HG02840 (cell line): ENCODE measurements at regions not wholly inside any gene's neighbourhood (a gene's known extent, or its start where the extent isn't known, plus 50 kb on each side); places are given as distances from the start of the nearest gene placed in this dataset.
A peak's percentile ranks its signal among the peaks of the same experiment; 100 is the strongest.

Experiments
- ATAC-seq: cut with Tn5 transposase; IDR thresholded peaks from one replicate; pipeline ENCODE4 v1.9.1; 2021; ENCODE audit warnings: mild to moderate bottlenecking, moderate library complexity, moderate number of reproducible peaks; ENCODE audit not compliant: unreplicated experiment, low FRiP score

DNA sequence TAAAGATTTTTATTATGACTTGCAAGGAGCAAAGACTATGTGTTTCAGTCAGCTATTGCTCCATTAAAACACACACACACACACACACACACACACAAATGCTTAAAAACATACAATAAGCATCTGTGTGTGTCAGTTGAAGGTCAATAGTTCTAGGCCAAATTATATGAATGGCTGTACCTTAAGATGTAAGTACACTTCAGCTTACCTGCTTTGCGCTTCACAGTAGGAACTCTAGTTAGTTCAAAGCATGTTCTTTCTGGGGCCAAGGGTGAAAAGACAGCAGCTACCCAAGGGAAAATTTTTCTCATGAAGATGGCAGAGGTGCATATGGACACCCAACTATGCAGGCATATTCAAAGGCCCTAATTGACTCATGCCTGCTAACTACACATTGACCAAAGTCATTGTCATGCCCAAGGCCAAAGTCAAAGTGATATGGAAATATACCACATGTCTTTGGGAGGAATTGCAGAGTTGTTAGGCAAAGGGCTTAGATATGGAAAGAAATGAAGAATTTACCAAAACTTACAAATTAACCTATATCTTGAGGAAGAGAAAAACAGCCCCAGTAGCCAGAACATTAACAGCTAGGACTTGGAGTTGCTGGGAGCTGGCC, 61.9 kb upstream of the BTN3A2 start:
- ATAC-seq, result no peak

DNA sequence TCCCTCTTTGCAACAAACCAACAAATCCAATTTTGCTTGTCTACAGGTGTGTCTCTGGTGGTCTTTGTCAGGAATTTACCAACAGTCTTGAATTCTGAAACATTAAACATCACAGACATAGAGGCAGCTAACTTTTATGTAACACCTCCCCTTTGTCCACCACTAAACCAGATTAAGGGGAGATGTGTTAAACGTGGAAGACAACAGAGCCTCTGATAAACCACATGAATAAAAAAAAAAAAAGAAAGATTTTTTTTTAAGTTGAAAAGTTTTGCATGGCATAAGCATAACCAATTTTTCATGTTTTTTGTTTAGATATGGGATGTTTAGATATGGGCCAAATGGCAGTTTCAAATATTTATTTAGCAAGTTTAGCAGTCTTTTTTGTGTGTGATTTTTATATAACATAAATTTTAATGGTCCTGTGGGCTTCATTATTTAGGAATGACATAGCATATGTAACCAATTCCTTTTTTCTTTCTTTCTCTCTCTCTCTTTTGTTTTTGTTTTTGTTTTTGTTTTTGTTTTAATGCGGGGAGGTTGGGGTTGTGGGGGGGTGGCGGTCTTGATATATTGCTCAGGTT, 60.7 kb upstream of the BTN3A2 start:
- ATAC-seq, result no peak

DNA sequence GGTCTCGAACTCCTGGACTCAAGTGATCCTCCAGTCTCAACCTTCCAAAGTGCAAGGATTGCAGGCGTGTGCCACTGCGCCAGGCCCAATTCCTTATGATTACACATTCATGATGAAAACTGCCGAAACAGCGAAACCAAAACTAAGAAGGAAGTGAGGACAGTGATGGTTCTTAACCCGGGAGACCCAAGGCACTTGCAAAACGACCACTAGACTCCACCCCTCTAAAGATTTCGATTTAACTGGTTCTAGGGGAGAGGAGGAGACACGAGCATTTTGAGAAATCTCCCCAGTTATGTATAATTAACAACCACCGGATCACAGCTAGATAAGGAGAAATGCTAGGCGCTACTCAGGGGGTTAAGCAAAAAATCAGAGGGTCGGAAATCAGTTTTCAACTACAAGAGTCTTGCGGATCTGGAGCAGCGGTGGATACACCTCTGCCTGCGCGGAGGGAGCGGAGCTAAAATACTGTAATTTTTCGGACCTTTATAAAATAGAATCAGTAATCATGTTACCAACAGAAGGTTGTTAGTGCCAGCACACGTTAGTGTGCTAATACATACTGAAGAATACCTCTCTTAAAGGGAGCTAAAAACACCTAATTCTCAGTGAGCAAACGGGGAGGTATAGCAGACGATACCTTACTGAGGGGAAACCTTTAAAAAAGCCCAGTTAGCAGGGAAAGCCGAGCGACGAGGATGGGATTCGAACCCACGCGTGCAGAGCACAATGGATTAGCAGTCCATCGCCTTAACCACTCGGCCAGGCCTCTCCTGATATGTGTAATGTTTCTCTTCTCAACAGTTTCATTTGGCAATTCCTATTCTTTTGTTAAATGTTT, 60.0 kb upstream of the BTN3A2 start:
- ATAC-seq, result no peak

DNA sequence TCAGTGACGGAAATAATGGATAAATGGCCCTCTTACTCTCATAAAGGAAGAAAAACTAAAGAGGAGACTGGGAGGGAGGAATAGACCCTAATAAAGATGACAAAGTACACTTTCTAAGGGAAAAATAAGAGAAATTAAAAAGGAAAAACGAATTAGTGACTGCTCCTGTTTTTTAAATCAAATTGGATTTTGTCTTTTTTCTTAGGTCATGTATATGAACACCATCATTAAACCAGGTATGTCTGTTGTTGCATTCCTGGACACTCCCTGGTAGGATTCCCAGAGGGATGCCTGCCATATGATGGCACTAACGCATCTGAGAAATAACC, 59.4 kb upstream of the BTN3A2 start:
- ATAC-seq, result no peak

DNA sequence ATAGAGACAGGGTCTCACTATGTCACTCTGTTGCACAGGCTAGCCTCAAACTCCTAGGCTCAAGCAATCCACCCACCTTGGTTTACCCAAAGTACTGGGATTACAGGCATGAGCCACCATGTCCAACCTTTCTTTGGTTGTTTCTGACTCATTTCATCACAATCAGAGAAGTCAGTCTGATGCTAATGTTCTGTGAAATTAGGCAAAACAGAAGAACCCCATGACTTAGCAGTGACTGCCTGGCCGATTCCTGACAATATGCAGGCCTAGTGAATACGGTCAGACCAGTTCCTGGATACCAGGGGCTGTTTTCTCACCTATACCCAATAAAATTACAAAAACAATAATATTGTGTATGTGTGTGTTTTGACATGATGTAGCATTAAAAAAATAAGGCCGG, 58.8 kb upstream of the BTN3A2 start:
- no peak for ATAC-seq

DNA sequence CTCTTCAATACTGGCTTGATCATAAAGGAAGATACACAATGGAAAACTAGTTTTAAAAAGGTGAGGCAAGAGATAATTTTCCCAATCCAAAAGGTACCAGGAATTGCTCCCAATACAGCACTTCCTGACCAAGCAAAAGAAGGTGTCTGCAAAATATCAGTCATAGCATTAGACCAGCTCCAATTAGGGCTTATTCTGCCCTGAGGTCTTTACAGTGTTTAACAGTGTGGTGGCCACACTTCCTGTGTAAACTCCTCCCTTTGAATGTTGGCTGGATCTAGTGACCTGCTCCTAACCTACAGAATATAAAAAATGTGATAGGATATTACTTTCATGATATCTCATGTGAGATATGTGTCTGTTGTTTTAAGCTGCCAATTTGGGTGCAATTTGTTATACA, 57.1 kb upstream of the BTN3A2 start:
- ATAC-seq, result no peak

DNA sequence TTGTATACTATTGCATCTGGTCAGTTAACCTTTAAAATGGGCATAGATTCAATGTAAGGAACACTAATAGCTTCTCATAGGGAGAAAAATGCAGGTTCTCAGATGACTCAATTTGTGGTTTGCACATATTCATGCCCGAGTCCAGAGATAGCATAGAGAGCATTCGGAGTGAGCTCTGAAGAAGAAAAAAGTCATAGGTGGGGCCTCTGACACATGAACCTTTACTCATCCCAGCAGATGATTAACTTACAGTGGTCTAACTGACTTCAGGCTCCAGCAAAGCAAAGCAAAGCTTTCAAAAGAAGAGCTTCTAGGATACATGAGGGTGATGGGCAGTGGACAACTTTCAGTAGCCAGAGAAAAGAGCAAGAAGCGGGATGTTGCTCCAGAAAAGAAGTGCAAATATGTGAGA, 55.3 kb upstream of the BTN3A2 start:
- no peak for ATAC-seq

DNA sequence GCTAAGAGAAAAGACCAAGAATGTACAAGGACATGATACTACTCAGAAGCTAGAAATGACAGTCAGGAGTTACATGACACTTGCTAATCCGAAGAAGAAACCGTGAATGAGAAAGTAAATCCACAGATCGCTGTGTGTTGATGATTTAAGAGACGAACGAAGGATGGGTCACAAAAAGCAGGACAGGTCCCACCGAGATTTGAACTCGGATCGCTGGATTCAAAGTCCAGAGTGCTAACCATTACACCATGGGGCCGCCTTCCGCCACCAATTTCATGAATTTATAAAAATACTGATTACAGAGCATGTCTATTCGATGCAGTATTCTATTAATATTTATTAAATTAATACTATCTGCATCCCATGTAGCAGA, 54.0 kb upstream of the BTN3A2 start:
- ATAC-seq, result no peak

DNA sequence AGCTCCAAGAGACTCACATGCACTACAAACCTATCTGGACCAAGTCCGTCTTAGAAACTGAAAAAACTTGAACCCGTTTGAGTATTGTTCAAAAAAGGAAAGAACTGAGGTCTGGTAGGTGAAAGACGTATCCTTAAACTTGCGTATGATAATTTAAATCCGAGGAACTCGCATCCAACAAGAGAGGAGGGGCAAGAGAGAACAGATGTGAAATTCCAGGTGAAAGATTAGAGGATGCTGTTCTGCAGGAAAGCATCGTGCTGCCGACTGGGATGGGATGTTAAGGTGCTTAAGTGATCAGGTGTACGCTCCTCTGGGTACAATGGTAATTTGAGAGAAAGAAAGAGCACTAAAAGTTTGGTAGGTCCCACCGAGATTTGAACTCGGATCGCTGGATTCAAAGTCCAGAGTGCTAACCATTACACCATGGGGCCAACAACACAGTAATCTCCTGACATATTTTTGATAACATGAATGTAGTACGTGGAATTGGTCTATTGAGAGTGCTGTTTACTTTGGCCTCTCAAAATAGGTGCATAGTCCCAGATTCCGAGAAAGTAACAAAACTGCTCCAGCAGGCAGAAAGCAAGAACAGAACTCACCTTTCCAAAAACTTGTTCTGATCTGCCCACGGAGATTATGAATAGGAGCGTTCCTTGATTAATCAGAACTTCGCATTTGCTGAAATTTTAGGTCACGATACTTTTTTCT, 53.5 kb upstream of the BTN3A2 start:
- ATAC-seq, result no peak

DNA sequence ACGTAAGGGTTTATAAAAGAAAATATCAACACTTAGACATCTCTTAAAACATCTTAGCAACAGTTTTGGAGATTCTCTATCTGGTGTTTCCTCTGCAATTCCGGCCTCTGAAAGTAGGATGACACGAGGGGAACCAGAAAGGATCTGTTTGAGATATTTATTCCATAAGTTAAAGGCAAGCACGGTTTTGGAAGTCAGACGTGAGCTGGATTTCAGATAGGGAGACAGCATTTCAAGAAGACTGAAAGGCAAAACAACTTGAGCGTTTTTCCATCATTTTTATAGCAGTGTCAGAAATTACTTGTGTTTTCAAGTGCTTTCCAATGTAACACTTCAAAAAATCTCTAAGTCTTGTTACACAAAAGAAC, 52.9 kb upstream of the BTN3A2 start:
- no peak for ATAC-seq

DNA sequence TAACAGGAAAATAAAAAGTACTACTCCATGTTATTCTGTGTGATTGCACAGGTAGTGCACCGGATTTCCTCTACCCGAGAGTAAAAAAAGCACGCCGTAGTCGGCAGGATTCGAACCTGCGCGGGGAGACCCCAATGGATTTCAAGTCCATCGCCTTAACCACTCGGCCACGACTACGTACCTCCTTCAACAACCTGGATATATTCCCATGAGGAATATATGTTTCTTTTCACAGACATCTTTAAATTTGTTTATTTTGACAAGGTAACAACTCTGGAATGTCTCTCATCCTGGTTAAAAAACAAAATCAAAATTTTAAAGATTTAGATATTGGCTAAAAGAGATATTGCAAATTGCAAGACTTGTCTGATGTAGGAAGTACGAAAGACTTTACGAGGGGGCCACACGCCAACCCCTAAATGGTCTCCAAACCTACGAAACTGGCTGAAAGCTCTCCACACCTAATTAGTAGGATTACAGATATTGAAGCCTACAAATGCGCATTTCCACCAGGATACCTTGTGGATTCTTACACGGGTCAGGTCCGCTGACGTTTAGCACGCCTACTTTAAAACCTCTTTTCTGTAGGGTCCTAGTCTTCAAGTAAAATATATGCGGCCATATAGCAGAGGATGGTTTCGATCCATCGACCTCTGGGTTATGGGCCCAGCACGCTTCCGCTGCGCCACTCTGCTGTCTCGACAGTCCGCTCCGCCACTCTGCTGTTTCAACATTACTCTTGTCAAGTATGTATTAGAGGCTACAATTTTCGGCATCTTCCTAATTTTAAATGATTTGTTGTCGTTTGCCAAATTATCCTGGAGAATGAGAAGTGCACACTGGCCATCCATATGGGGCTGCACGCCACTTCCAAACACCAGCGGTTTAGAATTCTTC, 52.2 kb upstream of the BTN3A2 start:
- peak; percentile 55 for ATAC-seq
